Fibroblast of upper back skin (primary cell): ENCODE measurements at regions not wholly inside any gene's neighbourhood (a gene's known extent, or its start where the extent isn't known, plus 50 kb on each side); places are given as distances from the start of the nearest gene placed in this dataset.
"Not testable (repeated sequence)": the region's sequence is repeated elsewhere in the genome, so short reads cannot be mapped to it uniquely, and the experiment has no call there.

Experiments used
- DNase-seq: peaks from one replicate; pipeline ENCODE4 v3.0.0-alpha.2; 2013

DNA sequence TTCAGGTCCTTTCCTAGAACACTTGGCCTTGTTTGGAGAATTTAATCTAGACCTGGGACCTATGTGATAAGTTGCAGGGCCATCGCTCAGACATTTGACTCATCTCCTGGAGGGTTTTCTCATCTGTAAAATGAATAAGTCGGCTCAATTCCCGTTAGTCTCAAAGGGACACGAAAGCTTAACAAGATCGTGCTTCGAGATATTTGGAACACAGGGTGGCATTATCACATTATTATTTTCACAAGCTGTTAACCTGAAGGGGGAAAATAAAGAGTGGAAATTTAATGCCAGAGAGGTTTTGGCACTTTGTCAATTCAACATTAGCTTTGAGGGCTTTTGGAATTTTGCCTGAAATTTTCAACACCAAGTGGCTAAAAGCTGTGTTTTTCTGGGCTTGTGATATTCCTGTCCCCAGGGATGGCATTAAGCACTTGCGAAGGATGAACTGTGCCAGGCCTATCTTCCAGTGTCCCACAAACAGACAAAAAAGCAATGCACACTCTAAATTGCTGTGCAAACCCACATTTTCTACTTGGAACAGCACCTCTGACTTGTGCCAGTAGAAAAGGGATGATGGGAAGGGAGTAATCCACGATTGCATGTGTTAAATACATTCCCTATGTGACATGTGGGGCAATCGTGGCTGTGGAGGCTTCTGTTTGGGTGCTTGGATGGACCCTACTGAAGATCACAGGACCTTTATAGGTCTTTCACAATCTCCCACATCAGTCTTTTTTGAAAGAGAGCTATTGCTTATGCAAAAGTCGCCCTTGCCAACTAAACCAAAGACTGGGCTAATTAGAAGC lies 478.7 kb downstream of the MFSD1 start:
- DNase-seq = no peak

DNA sequence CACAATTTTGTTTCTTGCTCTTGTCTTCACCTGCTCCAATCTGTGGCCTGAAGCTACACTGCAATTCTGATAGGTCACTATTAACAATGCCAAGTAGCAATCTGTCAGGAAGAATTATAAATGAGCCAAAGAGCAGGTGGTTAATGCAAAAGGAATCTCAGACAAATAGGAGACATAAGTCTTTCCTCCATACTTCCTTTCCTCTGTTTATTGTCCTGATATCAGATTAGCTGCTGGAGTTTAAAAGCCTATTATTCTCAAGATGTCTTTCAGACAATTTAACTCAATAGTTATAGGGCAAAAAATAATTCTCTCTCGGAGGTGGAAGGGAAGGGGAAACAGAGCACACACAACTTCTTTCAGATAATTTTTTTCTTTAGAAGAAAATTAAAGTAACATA lies 491.6 kb downstream of the MFSD1 start:
- no peak for DNase-seq

DNA sequence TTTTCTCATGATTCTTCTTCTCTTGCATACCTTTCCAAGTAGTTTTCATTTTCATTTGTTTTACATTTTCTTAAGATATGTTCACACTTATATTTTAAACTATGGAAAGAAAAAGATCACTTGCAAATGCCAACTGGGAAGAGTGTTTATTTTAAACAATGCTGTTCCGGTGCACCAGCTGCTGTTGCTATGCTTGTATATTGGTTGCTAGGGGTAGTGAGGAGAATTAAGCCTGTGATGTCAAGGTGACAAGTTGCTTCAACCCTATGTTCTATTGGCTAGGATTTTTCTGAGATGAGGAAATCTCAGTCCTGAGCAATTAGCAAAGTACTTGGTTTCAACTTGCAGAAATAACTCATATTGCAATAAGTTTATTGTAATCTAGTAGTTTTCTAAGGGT lies 500.1 kb downstream of the MFSD1 start:
- no peak for DNase-seq

DNA sequence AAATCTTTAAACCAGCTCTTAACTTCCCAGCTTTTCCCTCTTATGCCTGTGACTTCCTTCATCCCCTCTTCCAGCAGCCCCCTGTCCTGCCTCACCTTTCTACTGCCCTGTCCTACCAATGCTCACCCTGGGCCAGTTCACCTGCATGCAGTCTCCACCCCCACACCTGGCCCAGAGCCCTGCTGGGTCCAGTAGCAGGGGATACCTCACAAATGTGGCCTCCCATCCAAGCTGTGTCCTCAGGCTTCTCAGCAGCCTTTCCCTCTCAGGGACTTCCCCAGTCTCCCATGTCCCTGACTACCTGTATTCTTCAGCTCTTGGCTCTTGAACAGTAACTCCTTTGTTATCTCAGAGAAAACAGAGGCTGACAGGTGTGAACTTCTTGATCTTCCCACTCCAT lies 503.2 kb downstream of the MFSD1 start:
- no peak for DNase-seq

DNA sequence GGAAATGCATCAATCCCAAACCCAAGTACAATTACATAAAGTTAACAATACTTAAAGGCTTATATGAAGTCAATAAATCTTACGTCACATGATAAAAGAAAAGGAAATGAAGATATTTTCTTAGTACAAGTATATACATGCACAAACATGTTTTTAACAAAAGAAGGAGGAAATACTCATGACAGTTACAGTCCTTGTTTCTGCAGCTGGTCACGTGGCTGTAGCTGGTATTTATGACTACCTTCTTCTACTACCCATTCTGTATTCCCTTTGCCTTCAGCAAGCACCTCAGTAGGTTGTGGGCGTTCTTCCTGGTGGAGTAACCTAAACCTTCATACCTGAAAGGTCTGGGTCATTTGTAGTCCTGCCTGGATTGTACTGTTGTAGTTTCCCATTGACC lies 514.9 kb downstream of the MFSD1 start:
- not testable (repeated sequence) for DNase-seq

DNA sequence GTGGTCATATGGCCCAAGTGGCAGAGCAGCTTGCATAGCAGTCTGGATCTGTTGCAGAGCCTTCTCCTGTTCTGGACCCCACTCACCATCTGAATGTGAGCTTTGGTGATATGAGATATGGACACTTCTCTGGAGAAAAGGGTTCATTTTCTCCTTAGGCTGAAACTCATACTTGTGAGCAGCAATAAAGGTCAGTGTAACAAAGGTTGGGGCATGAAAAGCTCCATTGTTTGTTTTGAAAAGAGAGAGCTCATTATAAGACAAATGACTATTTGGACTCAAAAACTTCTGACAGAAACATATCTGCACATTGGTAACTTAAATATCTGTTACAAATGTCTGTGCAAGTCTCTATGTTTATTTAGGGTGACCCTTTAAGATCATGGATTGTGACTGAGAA lies 517.3 kb downstream of the MFSD1 start:
- no peak for DNase-seq

DNA sequence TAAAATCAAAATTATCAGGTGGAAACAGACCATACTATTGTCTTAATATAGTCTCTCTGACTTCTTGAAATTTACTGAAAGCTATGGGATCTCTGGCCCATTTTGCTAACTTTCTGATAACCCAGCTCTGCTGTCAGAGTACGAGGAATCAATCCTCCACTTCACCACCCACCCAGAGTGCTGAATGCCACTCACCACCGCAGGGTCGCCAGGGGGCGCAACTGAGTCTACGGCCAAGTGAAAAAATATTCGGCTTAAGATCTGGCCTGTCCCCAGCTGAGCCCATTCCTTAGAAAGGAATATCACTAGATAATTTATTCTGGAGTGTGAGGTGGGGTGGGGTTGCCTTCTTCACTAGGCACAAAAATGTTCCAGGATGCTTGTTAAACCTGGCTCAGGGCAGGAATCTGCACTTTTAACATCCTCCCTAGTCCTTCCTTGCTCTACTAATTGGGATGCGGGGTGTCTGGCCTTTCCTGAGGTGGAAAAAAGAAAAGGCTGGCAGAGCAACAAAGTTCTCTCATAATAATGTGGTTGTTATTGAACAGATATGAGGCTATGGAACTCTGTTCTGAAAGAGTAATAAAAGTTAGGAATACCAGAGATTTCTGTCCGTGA lies 520.6 kb downstream of the MFSD1 start:
- DNase-seq = peak; percentile 23

DNA sequence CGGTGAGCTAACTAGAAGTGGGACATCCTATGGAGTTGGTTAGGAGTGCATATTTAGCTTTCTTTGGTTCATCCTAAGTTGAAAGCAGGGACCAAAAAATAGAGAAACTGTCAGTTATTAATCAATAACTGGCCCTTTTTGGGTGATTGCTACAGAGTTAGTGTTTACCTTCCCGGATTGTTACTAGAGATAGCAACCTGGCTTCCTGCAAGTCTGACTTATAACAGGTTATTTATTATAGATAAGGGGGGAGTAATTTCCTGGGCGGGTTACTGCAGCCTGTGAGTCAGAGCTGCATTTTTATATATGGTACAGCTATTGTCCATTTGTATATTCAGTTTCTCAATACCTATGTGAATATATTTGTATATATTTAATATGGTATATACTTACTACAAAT lies 522.0 kb downstream of the MFSD1 start:
- DNase-seq = no peak

DNA sequence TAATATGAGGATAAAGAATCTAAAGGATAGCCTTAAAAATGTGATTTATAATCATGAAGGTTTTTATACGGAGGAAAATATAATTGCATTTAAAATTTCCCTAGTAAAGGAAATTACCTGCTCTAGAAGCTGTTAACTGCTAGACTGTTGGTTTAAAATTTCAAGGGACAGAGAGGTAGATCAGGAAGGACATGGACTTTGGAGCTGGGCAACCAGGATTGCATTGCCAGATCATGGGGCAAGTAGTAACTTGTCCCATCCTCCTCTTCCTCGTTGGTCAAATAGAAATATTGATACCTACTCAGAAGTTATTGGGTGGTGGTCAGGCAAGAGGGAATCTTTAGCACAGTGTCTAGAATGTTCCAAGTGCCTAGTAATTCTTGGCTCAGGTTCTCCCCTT lies 525.1 kb downstream of the MFSD1 start:
- DNase-seq = no peak

DNA sequence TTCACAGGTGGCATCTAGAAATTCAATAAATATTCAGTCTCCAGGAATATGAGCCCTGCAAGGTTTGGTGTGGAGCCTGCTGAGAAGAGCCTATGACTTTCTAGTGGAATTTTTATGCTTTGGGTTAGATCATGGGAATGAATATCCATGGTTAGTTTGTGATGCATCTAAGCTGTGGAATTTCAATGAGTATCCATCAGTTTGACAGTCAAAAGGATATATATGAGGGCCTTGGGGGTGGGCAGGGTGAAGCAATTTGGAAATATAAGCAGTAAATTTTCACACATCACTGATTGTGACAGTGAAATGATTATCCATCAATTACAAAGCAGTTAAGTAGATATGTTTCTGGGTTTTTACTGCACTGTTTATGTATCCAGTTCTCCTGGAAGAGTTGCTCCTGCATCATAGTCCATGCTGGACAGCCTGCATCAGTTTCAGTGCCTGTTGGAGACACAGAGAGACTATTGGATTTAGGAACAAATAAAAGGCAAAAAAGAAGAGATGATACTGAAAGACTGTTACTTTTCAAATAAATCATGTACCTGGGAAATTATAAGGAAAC lies 530.8 kb downstream of the MFSD1 start:
- DNase-seq = no peak

DNA sequence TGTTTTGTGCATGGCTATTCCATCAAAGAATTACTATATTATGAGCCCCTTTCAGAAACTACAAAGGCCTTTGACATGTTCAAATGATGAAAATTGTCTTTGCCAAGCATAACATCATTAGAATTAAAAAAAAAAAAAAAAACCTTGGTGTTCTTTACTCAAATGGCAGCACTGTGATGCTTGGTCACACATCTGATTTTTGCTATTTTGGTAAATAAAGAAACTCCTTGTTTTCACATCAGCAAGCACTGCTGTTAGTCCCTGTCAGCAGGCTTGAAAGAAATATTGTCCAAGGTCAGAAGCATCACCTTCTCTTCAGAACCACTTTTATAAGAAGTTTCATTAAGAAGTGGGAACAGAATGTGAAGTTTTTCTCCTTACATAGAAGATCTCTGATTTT lies 537.3 kb downstream of the MFSD1 start:
- DNase-seq = no peak

DNA sequence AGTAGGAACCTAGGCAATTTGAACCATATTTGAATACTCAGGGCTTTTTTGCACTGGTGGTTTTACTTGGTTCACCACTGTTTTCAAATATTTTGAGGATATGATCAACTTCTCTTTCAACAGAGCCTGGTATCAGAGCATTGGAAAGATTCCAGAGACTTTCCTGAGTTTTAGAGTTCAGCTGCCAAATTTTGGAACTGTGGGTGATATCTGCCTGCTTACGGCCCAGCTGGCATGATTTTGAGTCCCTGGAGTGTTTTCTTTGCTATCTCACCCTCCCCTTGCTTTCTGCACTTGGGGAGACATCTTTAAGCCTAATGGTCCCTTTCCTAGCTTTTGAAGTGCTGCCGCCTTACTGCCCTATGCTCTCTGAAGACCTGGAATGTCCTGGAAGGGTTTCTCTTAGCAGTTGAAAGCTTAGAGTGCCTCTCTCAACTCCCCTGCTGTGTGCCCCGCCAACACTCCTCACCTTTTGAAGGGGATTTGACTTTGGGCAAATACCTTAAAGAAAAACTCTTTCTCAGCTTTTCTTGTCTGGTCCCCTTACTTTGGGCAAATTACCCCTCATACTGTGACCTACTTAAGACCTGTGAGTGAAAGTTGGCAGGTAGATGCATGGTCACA lies 539.1 kb downstream of the MFSD1 start:
- DNase-seq = no peak

DNA sequence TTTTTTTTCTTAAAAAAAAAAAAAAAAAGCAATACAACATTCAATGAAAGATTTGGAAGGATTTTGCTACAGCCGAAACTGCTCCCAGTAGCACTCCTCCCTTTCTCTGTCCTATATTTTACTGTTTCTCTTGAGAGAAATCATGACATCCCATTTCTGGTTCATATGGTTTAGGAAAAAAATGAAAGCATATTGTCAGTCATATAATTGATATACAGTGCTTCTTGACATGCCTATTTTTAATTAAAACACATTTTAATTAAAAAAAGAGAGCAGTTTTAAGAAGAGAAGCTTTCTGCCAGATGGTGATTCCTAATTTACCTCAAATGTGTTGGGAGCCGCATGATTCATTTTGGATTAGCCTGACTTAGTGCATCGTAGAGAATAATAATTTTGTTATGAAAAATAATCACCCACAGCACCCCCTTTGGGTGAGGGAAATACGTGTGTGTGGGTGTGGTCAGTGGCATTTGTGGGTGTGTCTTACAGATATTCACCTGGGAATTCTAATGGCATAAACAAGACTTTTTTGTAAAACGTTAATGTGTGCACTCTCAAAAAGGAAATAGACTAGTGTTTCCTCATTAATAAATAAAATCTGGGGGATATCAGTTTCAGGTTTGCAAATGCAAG lies 544.5 kb downstream of the MFSD1 start:
- no peak for DNase-seq

DNA sequence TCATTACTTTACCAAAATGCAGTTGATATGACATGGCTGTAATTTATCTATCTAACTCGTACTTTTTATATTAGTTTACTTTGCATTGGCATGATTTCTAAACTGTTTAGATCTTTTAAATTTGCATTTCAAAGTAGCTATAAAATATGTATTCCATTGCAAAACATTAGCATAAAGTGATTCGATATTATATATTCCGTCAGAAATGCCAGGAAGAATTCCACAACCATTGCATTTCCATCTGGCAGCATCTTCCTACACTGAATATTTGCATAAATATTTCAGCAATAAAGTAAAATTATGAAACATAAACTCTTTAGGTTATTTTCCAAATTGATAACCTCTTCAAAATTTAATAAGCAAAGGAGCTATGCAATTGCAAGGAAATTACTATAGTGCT lies 546.6 kb downstream of the MFSD1 start:
- DNase-seq = no peak

DNA sequence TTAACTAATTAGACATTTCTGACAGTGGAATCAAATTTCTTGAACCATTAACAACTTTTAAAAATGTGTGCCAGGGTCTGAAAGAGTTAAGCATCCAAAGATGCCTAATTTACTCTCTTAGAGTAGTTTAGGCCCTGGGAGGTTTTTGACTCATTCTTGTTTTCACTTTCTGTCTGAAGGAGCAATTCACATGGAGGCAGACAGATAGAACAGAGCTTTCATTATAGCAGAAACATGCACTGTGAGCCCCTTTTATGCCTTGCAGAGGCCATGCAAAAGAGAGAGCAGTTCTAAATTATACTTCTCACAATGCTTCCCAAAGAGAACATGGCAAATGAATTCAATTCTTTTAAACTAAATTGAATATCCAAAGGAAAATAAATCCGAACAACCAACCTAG lies 554.8 kb downstream of the MFSD1 start:
- no peak for DNase-seq

DNA sequence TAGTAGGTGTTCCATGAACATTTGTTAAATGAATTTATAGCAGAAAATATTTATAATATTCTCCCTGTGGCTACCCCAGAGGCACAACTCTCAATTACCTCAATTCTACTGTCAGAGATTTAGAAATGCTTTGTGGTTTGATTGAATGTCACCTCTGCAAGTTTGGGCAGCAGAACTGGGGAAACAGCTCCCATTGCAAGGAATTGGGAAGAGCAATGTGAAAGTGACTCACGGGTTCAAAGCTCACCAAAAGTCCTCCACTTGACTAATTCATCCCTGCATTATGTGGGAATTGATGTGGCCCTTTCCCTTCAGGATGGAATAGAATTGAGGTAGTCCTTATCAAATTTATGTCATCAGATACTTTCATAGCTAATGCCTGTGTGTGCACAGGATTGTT lies 562.7 kb downstream of the MFSD1 start:
- no peak for DNase-seq

DNA sequence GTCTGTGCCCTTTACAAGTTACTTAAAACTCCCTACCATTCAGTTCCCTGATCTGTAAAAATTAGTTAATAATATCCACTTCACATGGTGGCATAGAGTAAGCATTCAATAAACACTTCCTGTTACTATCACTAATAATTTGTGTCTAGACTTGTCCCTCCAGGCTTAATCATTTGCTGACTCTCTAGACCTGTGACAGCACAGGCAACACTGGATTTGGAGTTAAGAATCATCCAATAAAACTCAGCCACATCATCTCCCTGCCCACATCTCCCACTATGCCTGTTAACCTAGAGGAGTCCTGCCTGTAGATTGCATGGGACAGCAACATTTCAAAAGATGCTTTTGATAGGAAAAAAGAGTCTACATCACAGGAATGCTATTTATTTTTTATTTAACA lies 564.6 kb downstream of the MFSD1 start:
- no peak for DNase-seq

DNA sequence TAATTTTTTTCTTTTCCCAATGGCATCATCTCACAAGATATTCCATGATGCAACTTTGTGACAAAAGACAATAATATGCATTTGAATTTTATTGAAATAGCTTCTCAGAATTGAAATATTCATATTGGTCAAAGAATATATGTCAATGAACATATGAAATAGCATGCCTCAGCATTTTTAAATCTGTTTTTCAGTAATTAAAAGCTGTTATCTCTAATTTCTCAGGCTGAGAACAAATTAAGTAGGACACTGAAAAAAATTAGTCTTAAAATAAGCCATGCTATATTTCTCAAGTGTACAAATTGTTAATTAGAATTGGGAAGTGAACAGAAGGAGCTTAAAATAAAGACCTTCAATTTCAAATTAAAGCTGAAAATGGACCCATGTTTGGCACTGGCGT lies 570.1 kb downstream of the MFSD1 start:
- DNase-seq = no peak

DNA sequence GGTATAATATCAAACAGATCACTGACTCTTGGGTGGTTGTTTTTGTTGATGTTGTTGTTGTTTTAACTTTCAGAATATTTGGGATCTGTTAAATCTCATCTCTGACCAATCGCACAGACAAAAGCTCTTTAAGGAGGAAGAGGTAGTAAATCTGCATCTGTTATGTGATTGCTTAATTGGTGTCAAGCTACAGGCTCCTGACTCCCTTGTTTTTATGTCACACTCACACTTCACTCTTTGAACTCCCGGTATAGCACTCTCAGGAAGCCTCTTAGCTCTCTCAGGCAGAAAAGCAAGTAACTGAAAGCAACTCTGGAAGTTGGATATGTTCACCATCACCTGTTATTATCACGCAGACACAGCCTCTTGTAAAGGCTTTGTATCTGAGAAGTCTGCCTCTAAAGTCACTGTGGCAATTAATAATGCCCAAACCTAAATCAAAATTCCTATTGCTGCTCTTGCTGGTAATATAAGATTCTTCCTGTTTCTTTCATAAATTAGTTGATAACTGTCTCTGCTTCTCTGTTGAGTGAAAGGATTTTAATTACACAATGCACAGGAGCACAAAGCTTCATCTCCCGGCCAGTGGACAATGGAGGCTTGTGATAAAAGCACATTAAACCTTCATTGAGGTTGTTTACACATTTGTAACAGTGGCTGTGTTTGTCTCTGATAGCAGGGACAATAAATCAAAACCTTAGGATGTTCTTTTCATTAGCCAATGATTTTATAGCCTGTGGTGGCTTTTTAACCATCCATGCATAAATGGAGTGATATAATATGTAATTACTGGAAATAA lies 576.7 kb downstream of the MFSD1 start:
- DNase-seq = no peak

DNA sequence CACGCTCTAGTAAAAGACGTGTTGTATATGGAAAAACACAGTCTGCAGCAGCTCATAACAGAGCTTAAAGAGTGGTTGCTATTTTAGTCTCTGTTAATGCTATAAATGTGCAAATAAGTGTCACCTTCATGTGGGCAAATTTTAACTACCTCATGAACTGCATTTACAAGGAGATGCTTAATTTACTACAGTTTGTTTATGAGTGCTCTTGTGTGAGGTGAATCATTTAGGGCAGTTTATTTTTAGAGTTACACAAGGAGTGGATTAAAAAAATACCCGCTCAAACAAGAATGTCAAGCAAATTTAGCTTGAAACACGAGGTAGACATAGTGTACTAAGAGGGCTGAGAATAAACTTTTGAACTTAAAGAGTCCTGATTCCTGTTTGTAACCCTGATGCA lies 579.0 kb downstream of the MFSD1 start:
- DNase-seq = no peak

DNA sequence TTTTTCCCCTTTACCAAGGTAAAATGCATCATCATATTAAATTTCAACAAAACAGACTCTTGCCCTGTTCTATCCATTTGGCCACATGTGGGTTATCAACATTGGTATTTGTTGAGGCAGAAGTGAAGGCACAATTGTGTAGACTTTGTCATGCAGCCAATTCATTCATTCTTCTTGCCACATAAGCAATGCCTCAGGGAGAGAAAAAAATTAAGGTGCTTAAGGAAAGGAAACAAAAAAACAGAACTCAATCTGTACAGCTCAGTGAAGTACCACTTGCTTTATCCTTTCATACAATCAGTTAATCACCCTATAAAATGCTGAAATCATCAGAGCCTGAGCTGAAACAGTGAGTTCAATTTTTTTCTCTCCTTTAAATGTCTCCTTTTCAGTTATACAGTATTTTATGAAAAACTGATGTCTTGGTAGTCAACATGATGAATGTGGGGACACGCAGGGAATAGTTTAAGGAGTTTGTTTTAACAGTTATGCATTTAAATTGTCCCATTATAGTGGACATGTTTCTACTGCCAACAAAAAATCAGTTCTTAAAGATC lies 588.9 kb downstream of the MFSD1 start:
- DNase-seq = no peak

DNA sequence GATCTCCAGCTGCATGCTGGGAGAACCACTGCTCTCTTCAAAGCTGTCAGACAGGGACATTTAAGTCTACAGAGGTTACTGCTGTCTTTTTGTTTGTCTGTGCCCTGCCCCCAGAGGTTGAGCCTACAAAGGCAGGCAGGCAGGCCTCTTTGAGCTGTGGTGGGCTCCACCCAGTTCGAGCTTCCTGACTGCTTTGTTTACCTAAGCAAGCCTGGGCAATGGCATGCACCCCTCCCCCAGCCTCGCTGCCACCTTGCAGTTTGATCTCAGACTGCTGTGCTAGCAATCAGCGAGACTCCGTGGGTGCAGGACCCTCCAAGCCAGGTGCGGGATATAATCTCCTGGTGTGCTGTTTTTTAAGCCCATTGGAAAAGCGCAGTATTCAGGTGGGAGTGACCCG lies 591.0 kb upstream of the IL12A start:
- DNase-seq = not testable (repeated sequence)
